HepG2 (cell line): ENCODE measurements at regions not wholly inside any gene's neighbourhood (a gene's known extent, or its start where the extent isn't known, plus 50 kb on each side); places are given as distances from the start of the nearest gene placed in this dataset.

Experiments
- ATAC-seq: fragments of 200-7000 bp; cut with Tn5 transposase; 3 replicates; pipeline ENCODE4 v1.9.1; 2020; ENCODE audit warnings: mild to moderate bottlenecking, moderate library complexity
- BruUV-seq: library from RNA; stranded (reverse); fragments of 400-500 nt; replicated peaks from 2 replicates; lab custom pipeline; 2021; lab: Mats Ljungman, UMichigan
- CTCF ChIA-PET: fragments of 300-600 bp; formaldehyde crosslinking; extraction: SDS; loops from one replicate; lab custom pipeline; 2021; ENCODE audit warnings: low total read pairs, inconsistent platforms, low intra/inter-chr PET ratio; lab: Yijun Ruan, JAX
- POLR2A ChIA-PET: fragments of 350-600 bp; sonication (Branson Sonifier 250); formaldehyde crosslinking; loops from one replicate; lab custom pipeline; 2020; ENCODE audit warnings: antibody characterized with exemption, inconsistent platforms; lab: Yijun Ruan, JAX
- DNase-seq: peaks from one replicate; pipeline ENCODE4 v3.0.0-alpha.2; 2015; ENCODE audit warnings: low spot score
- FAIRE-seq: peaks from 3 replicates; lab custom pipeline; 2011; peaks lifted over from hg19 to GRCh38; lab: Jason Lieb, UNC
- H2AFZ ChIP-seq: one replicate; pipeline ENCODE4 v1.6.1; 2011; ENCODE audit warnings: low read length, inconsistent platforms
- H3K27ac ChIP-seq: fragments of 300-600 bp; 3 replicates; pipeline ENCODE4 v1.8.0; 2011; ENCODE audit warnings: mixed run types, mild to moderate bottlenecking, mixed read lengths, low read length, inconsistent platforms; ENCODE audit not compliant: insufficient read depth; ENCODE audit errors: extremely low read length
- H3K27me3 ChIP-seq, 2 experiments: fragments of 200-600 bp in 1 of 2; 2 replicates in 1 of 2; 3 replicates in 1 of 2; pipeline versions ENCODE4 v1.6.0 to v1.8.0; 2011; ENCODE audit warnings: low read length in 2 of 2, mild to moderate bottlenecking in 2 of 2, moderate library complexity in 2 of 2, inconsistent platforms in 1 of 2; ENCODE audit not compliant: insufficient read depth in 2 of 2, control insufficient read depth in 1 of 2
- H3K36me3 ChIP-seq, 2 experiments: fragments of 200-600 bp in 1 of 2; replicated peaks in 1 of 2; 2 replicates in 1 of 2; 3 replicates in 1 of 2; pipeline versions ENCODE4 v1.5.1 to v1.8.0; 2011; ENCODE audit warnings: low read length in 2 of 2, inconsistent platforms in 1 of 2; ENCODE audit not compliant: insufficient read depth in 2 of 2, control insufficient read depth in 1 of 2
- H3K4me1 ChIP-seq: 2 replicates; pipeline ENCODE4 v1.5.1; 2012; ENCODE audit warnings: low read length, inconsistent platforms; ENCODE audit not compliant: insufficient read depth
- H3K4me2 ChIP-seq: 2 replicates; pipeline ENCODE4 v1.6.0; 2011; ENCODE audit warnings: low read depth, low read length, inconsistent platforms
- H3K4me3 ChIP-seq, 3 experiments: fragments of 200-600 bp in 1 of 3; sonication (generic), shearing (Covaris generic) in 1 of 3; replicated peaks in 1 of 3; 2 replicates each; pipeline ENCODE4 v1.5.1; 2011 to 2016; ENCODE audit warnings: low read length in 3 of 3, inconsistent platforms in 2 of 3, low read depth in 2 of 3, mild to moderate bottlenecking in 2 of 3, control low read depth in 1 of 3, mixed read lengths in 1 of 3; ENCODE audit not compliant: insufficient read depth in 1 of 3
- H3K79me2 ChIP-seq: one replicate; pipeline ENCODE4 v1.6.1; 2011; ENCODE audit warnings: low read length, inconsistent platforms; ENCODE audit not compliant: insufficient read depth
- H3K9ac ChIP-seq: 2 replicates; pipeline ENCODE4 v1.6.0; 2011; ENCODE audit warnings: mild to moderate bottlenecking, low read depth, low read length, inconsistent platforms; ENCODE audit not compliant: insufficient read depth
- H3K9me3 ChIP-seq: 2 replicates; pipeline ENCODE4 v1.5.1; 2012; ENCODE audit warnings: mild to moderate bottlenecking, low read length
- H4K20me1 ChIP-seq: 2 replicates; pipeline ENCODE4 v1.6.0; 2011; ENCODE audit warnings: inconsistent platforms, mild to moderate bottlenecking, low read length, moderate library complexity; ENCODE audit not compliant: insufficient read depth
- FOXA1 ChIP-seq, 2 experiments: fragments of 450-650 bp in 1 of 2; sonication (generic) in 1 of 2; formaldehyde crosslinking in 1 of 2; IDR thresholded peaks; 2 replicates each; pipeline versions ENCODE4 v1.4.0 to v1.6.1; 2016 to 2020; ENCODE audit warnings: missing genetic modification reagents in 1 of 2
- FOXP4 ChIP-seq: sonication (generic); formaldehyde crosslinking; IDR thresholded peaks from 2 replicates; pipeline ENCODE4 v1.4.0; 2020; ENCODE audit warnings: missing genetic modification reagents
- NFKBIZ ChIP-seq: IDR thresholded peaks from 2 replicates; pipeline ENCODE4 v1.6.1; 2018; ENCODE audit warnings: missing genetic modification reagents, missing compliant biosample characterization
- SMAD3 ChIP-seq: sonication (generic); formaldehyde crosslinking; IDR thresholded peaks from 2 replicates; pipeline ENCODE4 v1.4.0; 2020; ENCODE audit warnings: missing genetic modification reagents
- SOX5 ChIP-seq: IDR thresholded peaks from 2 replicates; pipeline ENCODE4 v1.6.1; 2016; ENCODE audit warnings: borderline replicate concordance
- SPEN ChIP-seq: sonication (generic); formaldehyde crosslinking; IDR thresholded peaks from 2 replicates; pipeline ENCODE4 v1.5.1; 2020; ENCODE audit warnings: low read depth, mild to moderate bottlenecking, missing genetic modification reagents
- WIZ ChIP-seq: sonication (generic); formaldehyde crosslinking; IDR thresholded peaks from 2 replicates; pipeline ENCODE4 v1.5.1; 2020; ENCODE audit warnings: mild to moderate bottlenecking, missing genetic modification reagents
- ZNF251 ChIP-seq: sonication (generic); formaldehyde crosslinking; IDR thresholded peaks from 2 replicates; pipeline ENCODE4 v1.9.0; 2021; ENCODE audit warnings: mild to moderate bottlenecking, missing genetic modification reagents
- WGBS: methylation state at CpG from one replicate; pipeline ENCODE4 v1.1.6; 2017; ENCODE audit warnings: low lambda C conversion rate; 5-methylcytosine and 5-hydroxymethylcytosine counted together
- in situ Hi-C: cut with HindIII; loops from 2 replicates; pipeline ENCODE4 v1.10.0; 2017; ENCODE audit warnings: low pct_unique_long_range_greater_than_20kb; ENCODE audit not compliant: extremely low pct_ligation_motif_present
- intact Hi-C: fragments of 100-400 bp; cut with micrococcal nuclease; formaldehyde crosslinking; loops from one replicate; pipeline ENCODE4 v1.10.0; 2022; ENCODE audit not compliant: unreplicated experiment
- TF ChIP-seq, protein P1 (sequence below): IDR thresholded peaks from 2 replicates; pipeline ENCODE4 v1.6.1; 2016; ENCODE audit warnings: low read depth, missing genetic modification reagents, missing compliant biosample characterization
- TF ChIP-seq, protein P2 (sequence below): sonication (generic); formaldehyde crosslinking; IDR thresholded peaks from 2 replicates; pipeline ENCODE4 v1.5.1; 2020; ENCODE audit warnings: missing genetic modification reagents, mild to moderate bottlenecking, borderline replicate concordance
- TF ChIP-seq, protein P3 (sequence below): sonication (generic); formaldehyde crosslinking; IDR thresholded peaks from 2 replicates; pipeline ENCODE4 v1.4.0; 2020; ENCODE audit warnings: low read depth, mild to moderate bottlenecking, missing genetic modification reagents

DNA sequence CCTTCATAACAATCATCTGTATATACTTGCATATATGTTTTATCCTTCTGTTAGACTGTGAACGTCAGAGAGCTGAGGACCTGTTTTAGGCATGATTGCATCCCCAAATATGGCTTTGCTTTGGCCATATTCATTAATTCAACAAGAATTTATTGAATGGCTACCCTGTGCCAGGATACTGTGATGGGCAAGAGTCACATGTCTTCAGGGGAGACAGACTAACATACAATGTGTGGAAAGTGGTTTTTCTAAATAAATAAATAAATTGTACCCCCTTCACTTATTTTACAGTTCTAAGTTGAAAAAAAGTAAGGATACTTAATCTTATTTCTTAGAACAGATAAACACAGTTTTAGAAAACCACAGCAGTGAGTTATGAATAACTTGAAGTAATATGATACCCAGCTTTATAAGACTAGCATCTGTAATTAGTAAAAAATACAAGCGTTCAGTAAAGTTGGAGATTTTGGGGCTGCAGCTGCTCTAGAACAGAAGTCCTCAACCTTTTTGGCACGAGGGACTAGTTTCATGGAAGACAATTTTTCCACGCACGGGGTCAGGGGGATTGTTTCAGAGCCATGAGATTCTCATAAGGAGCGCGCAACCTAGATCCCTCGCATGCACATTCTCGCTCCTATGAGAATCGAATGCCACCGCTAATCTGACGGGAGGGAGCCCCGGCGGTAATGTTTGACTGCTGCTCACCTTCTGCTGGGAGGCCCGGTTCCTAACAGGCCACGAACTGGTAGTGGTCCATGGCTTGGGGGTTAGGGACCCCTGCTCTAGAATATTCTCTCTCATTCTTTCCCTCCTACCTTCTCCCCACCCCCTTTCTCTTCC, 89.4 kb upstream of the MTPN start:
- Histone ChIP-seq H3K9ac (no peak overlapping the region), H3K27me3 (0 out of 5 replicates have a peak, but pooled peaks cover 0 to 1% of the 10 kb centered on the region in 2 experiments), H3K27ac (no peak overlapping the region), H3K4me2 (no peak overlapping the region), H4K20me1 (no peaks in the 10 kb centered on the region), H3K9me3 (no peaks in the 10 kb centered on the region), H2AFZ (no peak overlapping the region), H3K79me2 (no peaks in the 10 kb centered on the region), H3K36me3 (no peaks in the 10 kb centered on the region), H3K4me1 (no peaks in the 10 kb centered on the region), H3K4me3 (no peak overlapping the region)
- intact Hi-C loops (no loop called here), in situ Hi-C loops (no loop called here)
- ATAC-seq (no peak), FAIRE-seq (no peak), DNase-seq (no peak)
- no TSS peak for BruUV-seq
- CTCF ChIA-PET = no interaction called here
- WGBS = 22% methylated on average over 5 of the region's 16 CpGs
- POLR2A ChIA-PET = no interaction called here
- TF ChIP-seq FOXA1 (IDR thresholded peaks at IDR 0.05) (no peak), FOXA1 (CRISPR knock-in tag; IDR thresholded peaks at IDR 0.05) (no peak), FOXP4 (CRISPR knock-in tag) (no peak), WIZ (CRISPR knock-in tag) (no peak), SMAD3 (CRISPR knock-in tag) (no peak), NFKBIZ (no peak), SOX5 (CRISPR knock-in tag) (no peak), SPEN (CRISPR knock-in tag) (no peak), ZNF251 (no peak)
- TF ChIP-seq, protein P1, sequence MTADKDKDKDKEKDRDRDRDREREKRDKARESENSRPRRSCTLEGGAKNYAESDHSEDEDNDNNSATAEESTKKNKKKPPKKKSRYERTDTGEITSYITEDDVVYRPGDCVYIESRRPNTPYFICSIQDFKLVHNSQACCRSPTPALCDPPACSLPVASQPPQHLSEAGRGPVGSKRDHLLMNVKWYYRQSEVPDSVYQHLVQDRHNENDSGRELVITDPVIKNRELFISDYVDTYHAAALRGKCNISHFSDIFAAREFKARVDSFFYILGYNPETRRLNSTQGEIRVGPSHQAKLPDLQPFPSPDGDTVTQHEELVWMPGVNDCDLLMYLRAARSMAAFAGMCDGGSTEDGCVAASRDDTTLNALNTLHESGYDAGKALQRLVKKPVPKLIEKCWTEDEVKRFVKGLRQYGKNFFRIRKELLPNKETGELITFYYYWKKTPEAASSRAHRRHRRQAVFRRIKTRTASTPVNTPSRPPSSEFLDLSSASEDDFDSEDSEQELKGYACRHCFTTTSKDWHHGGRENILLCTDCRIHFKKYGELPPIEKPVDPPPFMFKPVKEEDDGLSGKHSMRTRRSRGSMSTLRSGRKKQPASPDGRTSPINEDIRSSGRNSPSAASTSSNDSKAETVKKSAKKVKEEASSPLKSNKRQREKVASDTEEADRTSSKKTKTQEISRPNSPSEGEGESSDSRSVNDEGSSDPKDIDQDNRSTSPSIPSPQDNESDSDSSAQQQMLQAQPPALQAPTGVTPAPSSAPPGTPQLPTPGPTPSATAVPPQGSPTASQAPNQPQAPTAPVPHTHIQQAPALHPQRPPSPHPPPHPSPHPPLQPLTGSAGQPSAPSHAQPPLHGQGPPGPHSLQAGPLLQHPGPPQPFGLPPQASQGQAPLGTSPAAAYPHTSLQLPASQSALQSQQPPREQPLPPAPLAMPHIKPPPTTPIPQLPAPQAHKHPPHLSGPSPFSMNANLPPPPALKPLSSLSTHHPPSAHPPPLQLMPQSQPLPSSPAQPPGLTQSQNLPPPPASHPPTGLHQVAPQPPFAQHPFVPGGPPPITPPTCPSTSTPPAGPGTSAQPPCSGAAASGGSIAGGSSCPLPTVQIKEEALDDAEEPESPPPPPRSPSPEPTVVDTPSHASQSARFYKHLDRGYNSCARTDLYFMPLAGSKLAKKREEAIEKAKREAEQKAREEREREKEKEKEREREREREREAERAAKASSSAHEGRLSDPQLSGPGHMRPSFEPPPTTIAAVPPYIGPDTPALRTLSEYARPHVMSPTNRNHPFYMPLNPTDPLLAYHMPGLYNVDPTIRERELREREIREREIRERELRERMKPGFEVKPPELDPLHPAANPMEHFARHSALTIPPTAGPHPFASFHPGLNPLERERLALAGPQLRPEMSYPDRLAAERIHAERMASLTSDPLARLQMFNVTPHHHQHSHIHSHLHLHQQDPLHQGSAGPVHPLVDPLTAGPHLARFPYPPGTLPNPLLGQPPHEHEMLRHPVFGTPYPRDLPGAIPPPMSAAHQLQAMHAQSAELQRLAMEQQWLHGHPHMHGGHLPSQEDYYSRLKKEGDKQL (CRISPR knock-in tag) = no peak
- TF ChIP-seq, protein P2, sequence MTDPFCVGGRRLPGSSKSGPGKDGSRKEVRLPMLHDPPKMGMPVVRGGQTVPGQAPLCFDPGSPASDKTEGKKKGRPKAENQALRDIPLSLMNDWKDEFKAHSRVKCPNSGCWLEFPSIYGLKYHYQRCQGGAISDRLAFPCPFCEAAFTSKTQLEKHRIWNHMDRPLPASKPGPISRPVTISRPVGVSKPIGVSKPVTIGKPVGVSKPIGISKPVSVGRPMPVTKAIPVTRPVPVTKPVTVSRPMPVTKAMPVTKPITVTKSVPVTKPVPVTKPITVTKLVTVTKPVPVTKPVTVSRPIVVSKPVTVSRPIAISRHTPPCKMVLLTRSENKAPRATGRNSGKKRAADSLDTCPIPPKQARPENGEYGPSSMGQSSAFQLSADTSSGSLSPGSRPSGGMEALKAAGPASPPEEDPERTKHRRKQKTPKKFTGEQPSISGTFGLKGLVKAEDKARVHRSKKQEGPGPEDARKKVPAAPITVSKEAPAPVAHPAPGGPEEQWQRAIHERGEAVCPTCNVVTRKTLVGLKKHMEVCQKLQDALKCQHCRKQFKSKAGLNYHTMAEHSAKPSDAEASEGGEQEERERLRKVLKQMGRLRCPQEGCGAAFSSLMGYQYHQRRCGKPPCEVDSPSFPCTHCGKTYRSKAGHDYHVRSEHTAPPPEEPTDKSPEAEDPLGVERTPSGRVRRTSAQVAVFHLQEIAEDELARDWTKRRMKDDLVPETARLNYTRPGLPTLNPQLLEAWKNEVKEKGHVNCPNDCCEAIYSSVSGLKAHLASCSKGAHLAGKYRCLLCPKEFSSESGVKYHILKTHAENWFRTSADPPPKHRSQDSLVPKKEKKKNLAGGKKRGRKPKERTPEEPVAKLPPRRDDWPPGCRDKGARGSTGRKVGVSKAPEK = no peak
- TF ChIP-seq, protein P3, sequence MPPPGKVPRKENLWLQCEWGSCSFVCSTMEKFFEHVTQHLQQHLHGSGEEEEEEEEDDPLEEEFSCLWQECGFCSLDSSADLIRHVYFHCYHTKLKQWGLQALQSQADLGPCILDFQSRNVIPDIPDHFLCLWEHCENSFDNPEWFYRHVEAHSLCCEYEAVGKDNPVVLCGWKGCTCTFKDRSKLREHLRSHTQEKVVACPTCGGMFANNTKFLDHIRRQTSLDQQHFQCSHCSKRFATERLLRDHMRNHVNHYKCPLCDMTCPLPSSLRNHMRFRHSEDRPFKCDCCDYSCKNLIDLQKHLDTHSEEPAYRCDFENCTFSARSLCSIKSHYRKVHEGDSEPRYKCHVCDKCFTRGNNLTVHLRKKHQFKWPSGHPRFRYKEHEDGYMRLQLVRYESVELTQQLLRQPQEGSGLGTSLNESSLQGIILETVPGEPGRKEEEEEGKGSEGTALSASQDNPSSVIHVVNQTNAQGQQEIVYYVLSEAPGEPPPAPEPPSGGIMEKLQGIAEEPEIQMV (CRISPR knock-in tag) = no peak
